HepG2 (cell line): ENCODE measurements at regions not wholly inside any gene's neighbourhood (a gene's known extent, or its start where the extent isn't known, plus 50 kb on each side); places are given as distances from the start of the nearest gene placed in this dataset.

Experiments used
- ATAC-seq: fragments of 200-7000 bp; cut with Tn5 transposase; 3 replicates; pipeline ENCODE4 v1.9.1; 2020; ENCODE audit warnings: mild to moderate bottlenecking, moderate library complexity
- BruUV-seq: library from RNA; stranded (reverse); fragments of 400-500 nt; replicated peaks from 2 replicates; lab custom pipeline; 2021; lab: Mats Ljungman, UMichigan
- CTCF ChIA-PET: fragments of 300-600 bp; formaldehyde crosslinking; extraction: SDS; loops from one replicate; lab custom pipeline; 2021; ENCODE audit warnings: low total read pairs, inconsistent platforms, low intra/inter-chr PET ratio; lab: Yijun Ruan, JAX
- POLR2A ChIA-PET: fragments of 350-600 bp; sonication (Branson Sonifier 250); formaldehyde crosslinking; loops from one replicate; lab custom pipeline; 2020; ENCODE audit warnings: antibody characterized with exemption, inconsistent platforms; lab: Yijun Ruan, JAX
- DNase-seq: peaks from one replicate; pipeline ENCODE4 v3.0.0-alpha.2; 2015; ENCODE audit warnings: low spot score
- FAIRE-seq: peaks from 3 replicates; lab custom pipeline; 2011; peaks lifted over from hg19 to GRCh38; lab: Jason Lieb, UNC
- H2AFZ ChIP-seq: one replicate; pipeline ENCODE4 v1.6.1; 2011; ENCODE audit warnings: low read length, inconsistent platforms
- H3K27ac ChIP-seq: fragments of 300-600 bp; 3 replicates; pipeline ENCODE4 v1.8.0; 2011; ENCODE audit warnings: mixed run types, mild to moderate bottlenecking, mixed read lengths, low read length, inconsistent platforms; ENCODE audit not compliant: insufficient read depth; ENCODE audit errors: extremely low read length
- H3K27me3 ChIP-seq, 2 experiments: fragments of 200-600 bp in 1 of 2; 2 replicates in 1 of 2; 3 replicates in 1 of 2; pipeline versions ENCODE4 v1.6.0 to v1.8.0; 2011; ENCODE audit warnings: low read length in 2 of 2, mild to moderate bottlenecking in 2 of 2, moderate library complexity in 2 of 2, inconsistent platforms in 1 of 2; ENCODE audit not compliant: insufficient read depth in 2 of 2, control insufficient read depth in 1 of 2
- H3K36me3 ChIP-seq, 2 experiments: fragments of 200-600 bp in 1 of 2; replicated peaks in 1 of 2; 2 replicates in 1 of 2; 3 replicates in 1 of 2; pipeline versions ENCODE4 v1.5.1 to v1.8.0; 2011; ENCODE audit warnings: low read length in 2 of 2, inconsistent platforms in 1 of 2; ENCODE audit not compliant: insufficient read depth in 2 of 2, control insufficient read depth in 1 of 2
- H3K4me1 ChIP-seq: 2 replicates; pipeline ENCODE4 v1.5.1; 2012; ENCODE audit warnings: low read length, inconsistent platforms; ENCODE audit not compliant: insufficient read depth
- H3K4me2 ChIP-seq: 2 replicates; pipeline ENCODE4 v1.6.0; 2011; ENCODE audit warnings: low read depth, low read length, inconsistent platforms
- H3K4me3 ChIP-seq, 3 experiments: fragments of 200-600 bp in 1 of 3; sonication (generic), shearing (Covaris generic) in 1 of 3; replicated peaks in 1 of 3; 2 replicates each; pipeline ENCODE4 v1.5.1; 2011 to 2016; ENCODE audit warnings: low read length in 3 of 3, inconsistent platforms in 2 of 3, low read depth in 2 of 3, mild to moderate bottlenecking in 2 of 3, control low read depth in 1 of 3, mixed read lengths in 1 of 3; ENCODE audit not compliant: insufficient read depth in 1 of 3
- H3K79me2 ChIP-seq: one replicate; pipeline ENCODE4 v1.6.1; 2011; ENCODE audit warnings: low read length, inconsistent platforms; ENCODE audit not compliant: insufficient read depth
- H3K9ac ChIP-seq: 2 replicates; pipeline ENCODE4 v1.6.0; 2011; ENCODE audit warnings: mild to moderate bottlenecking, low read depth, low read length, inconsistent platforms; ENCODE audit not compliant: insufficient read depth
- H3K9me3 ChIP-seq: 2 replicates; pipeline ENCODE4 v1.5.1; 2012; ENCODE audit warnings: mild to moderate bottlenecking, low read length
- H4K20me1 ChIP-seq: 2 replicates; pipeline ENCODE4 v1.6.0; 2011; ENCODE audit warnings: inconsistent platforms, mild to moderate bottlenecking, low read length, moderate library complexity; ENCODE audit not compliant: insufficient read depth
- ELF4 ChIP-seq: sonication (generic); formaldehyde crosslinking; IDR thresholded peaks from 2 replicates; pipeline ENCODE4 v1.5.0; 2020; ENCODE audit warnings: missing genetic modification reagents, mild to moderate bottlenecking, moderate library complexity, borderline replicate concordance
- GABPB1 ChIP-seq: IDR thresholded peaks from 2 replicates; pipeline ENCODE4 v1.6.1; 2016; ENCODE audit warnings: mild to moderate bottlenecking, missing genetic modification reagents, moderate library complexity, missing compliant biosample characterization
- KDM5A ChIP-seq: fragments of 200-600 bp; sonication (generic); IDR thresholded peaks from 2 replicates; pipeline ENCODE4 v1.7.0; 2018; ENCODE audit warnings: antibody characterized with exemption, mild to moderate bottlenecking, low read length, borderline replicate concordance
- NFKB2 ChIP-seq: sonication (generic); formaldehyde crosslinking; IDR thresholded peaks from 2 replicates; pipeline ENCODE4 v1.4.0; 2020; ENCODE audit warnings: missing genetic modification reagents, borderline replicate concordance
- RCOR2 ChIP-seq: IDR thresholded peaks from 2 replicates; pipeline ENCODE4 v1.6.1; 2016; ENCODE audit warnings: missing biosample characterization, missing genetic modification reagents
- SMAD1 ChIP-seq: sonication (generic); formaldehyde crosslinking; IDR thresholded peaks from 2 replicates; pipeline ENCODE4 v1.4.0; 2020; ENCODE audit warnings: missing genetic modification reagents, low read depth, mild to moderate bottlenecking, borderline replicate concordance
- ZNF737 ChIP-seq: sonication (generic); formaldehyde crosslinking; IDR thresholded peaks from 2 replicates; pipeline ENCODE4 v1.5.0; 2020; ENCODE audit warnings: missing genetic modification reagents, mild to moderate bottlenecking, borderline replicate concordance
- WGBS: methylation state at CpG from one replicate; pipeline ENCODE4 v1.1.6; 2017; ENCODE audit warnings: low lambda C conversion rate; 5-methylcytosine and 5-hydroxymethylcytosine counted together
- in situ Hi-C: cut with HindIII; loops from 2 replicates; pipeline ENCODE4 v1.10.0; 2017; ENCODE audit warnings: low pct_unique_long_range_greater_than_20kb; ENCODE audit not compliant: extremely low pct_ligation_motif_present
- intact Hi-C: fragments of 100-400 bp; cut with micrococcal nuclease; formaldehyde crosslinking; loops from one replicate; pipeline ENCODE4 v1.10.0; 2022; ENCODE audit not compliant: unreplicated experiment
- TF ChIP-seq, protein P1 (sequence below): sonication (generic); formaldehyde crosslinking; IDR thresholded peaks from 2 replicates; pipeline ENCODE4 v1.9.0; 2021; ENCODE audit warnings: missing genetic modification reagents, mild to moderate bottlenecking, borderline replicate concordance
- TF ChIP-seq, protein P2 (sequence below): sonication (generic); formaldehyde crosslinking; IDR thresholded peaks from 2 replicates; pipeline ENCODE4 v1.5.0; 2020; ENCODE audit warnings: missing genetic modification reagents
- TF ChIP-seq, protein P3 (sequence below): IDR thresholded peaks from 2 replicates; pipeline ENCODE4 v1.6.1; 2016; ENCODE audit warnings: low read depth, control low read depth

DNA sequence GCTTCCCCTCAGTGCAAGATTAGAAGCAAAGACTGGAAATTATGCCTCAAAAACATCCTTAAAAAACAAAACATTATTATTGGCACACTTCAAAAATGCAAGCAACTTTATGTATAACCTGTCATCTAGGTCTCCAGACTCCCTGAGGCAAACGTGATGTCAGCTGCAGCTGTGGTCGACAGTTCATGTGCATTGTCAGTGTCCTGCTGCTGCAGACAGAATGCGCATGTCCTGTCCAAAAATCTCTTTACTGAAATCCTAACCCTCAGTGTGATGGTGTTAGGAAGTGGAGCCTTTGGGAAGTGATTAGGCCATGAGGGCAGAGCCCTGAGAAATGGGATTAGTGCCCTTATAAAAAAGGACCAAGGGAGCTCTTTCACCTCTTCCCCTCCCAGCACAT lies 126.9 kb downstream of the CYRIA start (continued):
- TF ChIP-seq, protein P1, sequence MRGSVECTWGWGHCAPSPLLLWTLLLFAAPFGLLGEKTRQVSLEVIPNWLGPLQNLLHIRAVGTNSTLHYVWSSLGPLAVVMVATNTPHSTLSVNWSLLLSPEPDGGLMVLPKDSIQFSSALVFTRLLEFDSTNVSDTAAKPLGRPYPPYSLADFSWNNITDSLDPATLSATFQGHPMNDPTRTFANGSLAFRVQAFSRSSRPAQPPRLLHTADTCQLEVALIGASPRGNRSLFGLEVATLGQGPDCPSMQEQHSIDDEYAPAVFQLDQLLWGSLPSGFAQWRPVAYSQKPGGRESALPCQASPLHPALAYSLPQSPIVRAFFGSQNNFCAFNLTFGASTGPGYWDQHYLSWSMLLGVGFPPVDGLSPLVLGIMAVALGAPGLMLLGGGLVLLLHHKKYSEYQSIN (CRISPR knock-in tag): no peak

DNA sequence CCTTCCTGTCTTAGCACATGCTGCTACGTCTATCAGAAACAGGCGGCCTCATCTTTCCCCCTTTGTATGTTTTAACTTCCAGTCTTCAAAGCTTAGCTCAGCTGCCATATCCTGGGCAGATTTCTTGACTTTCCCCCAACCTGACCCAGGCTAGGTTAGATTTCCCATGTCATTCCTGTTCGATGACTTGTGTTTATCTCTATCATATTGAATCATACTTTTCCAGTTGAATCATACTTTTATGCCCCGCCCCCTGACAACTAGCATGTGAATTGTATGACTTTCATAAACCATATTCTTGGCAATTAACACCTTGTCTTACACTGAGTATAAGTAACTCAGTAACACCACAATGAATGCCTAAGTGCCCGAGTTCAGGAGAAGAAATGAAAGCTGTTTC lies 128.3 kb downstream of the CYRIA start:
- Histone ChIP-seq H3K9ac (no peak overlapping the region), H3K9me3 (no peaks in the 10 kb centered on the region), H3K79me2 (no peaks in the 10 kb centered on the region), H3K4me3 (no peak overlapping the region)
- CTCF ChIA-PET: no interaction called here
- BruUV-seq: no TSS peak
- no peak for DNase-seq
- intact Hi-C loops: no loop called here
- WGBS: 11% methylated on average over 5 of the region's 5 CpGs
- TF ChIP-seq, protein P2, sequence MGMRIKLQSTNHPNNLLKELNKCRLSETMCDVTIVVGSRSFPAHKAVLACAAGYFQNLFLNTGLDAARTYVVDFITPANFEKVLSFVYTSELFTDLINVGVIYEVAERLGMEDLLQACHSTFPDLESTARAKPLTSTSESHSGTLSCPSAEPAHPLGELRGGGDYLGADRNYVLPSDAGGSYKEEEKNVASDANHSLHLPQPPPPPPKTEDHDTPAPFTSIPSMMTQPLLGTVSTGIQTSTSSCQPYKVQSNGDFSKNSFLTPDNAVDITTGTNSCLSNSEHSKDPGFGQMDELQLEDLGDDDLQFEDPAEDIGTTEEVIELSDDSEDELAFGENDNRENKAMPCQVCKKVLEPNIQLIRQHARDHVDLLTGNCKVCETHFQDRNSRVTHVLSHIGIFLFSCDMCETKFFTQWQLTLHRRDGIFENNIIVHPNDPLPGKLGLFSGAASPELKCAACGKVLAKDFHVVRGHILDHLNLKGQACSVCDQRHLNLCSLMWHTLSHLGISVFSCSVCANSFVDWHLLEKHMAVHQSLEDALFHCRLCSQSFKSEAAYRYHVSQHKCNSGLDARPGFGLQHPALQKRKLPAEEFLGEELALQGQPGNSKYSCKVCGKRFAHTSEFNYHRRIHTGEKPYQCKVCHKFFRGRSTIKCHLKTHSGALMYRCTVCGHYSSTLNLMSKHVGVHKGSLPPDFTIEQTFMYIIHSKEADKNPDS (CRISPR knock-in tag): no peak
- no peak for TF ChIP-seq GABPB1
- no peak for TF ChIP-seq NFKB2 (CRISPR knock-in tag)
- TF ChIP-seq, protein P3, sequence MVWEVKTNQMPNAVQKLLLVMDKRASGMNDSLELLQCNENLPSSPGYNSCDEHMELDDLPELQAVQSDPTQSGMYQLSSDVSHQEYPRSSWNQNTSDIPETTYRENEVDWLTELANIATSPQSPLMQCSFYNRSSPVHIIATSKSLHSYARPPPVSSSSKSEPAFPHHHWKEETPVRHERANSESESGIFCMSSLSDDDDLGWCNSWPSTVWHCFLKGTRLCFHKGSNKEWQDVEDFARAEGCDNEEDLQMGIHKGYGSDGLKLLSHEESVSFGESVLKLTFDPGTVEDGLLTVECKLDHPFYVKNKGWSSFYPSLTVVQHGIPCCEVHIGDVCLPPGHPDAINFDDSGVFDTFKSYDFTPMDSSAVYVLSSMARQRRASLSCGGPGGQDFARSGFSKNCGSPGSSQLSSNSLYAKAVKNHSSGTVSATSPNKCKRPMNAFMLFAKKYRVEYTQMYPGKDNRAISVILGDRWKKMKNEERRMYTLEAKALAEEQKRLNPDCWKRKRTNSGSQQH: no peak
- TF ChIP-seq SMAD1: no peak
- no peak for TF ChIP-seq KDM5A
- no peak for TF ChIP-seq ZNF737
- TF ChIP-seq RCOR2 (CRISPR knock-in tag): no peak
- no peak for TF ChIP-seq ELF4
- TF ChIP-seq, all 625 proteins: peak for 0
- in situ Hi-C loops: no loop called here
- Histone ChIP-seq H3K4me2 (no peak overlapping the region), H3K36me3 (no peaks in the 10 kb centered on the region), H3K4me1 (no peaks in the 10 kb centered on the region), H3K27me3 (no peaks in the 10 kb centered on the region), H2AFZ (no peak overlapping the region), H4K20me1 (no peaks in the 10 kb centered on the region), H3K27ac (no peak overlapping the region)
- POLR2A ChIA-PET: no interaction called here
- no peak for FAIRE-seq
- no peak for ATAC-seq
